H1 (cell line): ENCODE measurements at regions not wholly inside any gene's neighbourhood (a gene's known extent, or its start where the extent isn't known, plus 50 kb on each side); places are given as distances from the start of the nearest gene placed in this dataset.

ENCODE experiments used
- EGR1 ChIP-seq: IDR thresholded peaks from 2 replicates; pipeline ENCODE4 v1.6.1; 2011; ENCODE audit warnings: low read depth, low read length, borderline replicate concordance
- EZH2 ChIP-seq: fragments of 200-600 bp; sonication (generic); IDR thresholded peaks from 2 replicates; pipeline ENCODE4 v1.7.1; 2012; ENCODE audit warnings: low read depth, mild to moderate bottlenecking, moderate library complexity, low read length, inconsistent platforms; ENCODE audit not compliant: severe bottlenecking
- FOSL1 ChIP-seq: IDR thresholded peaks from 2 replicates; pipeline ENCODE4 v1.6.1; 2011; ENCODE audit warnings: mild to moderate bottlenecking, low read depth, low read length, moderate library complexity; ENCODE audit not compliant: insufficient read depth
- HDAC2 ChIP-seq, 2 experiments: fragments of 300-600 bp in 1 of 2; sonication (generic) in 1 of 2; IDR thresholded peaks; 2 replicates each; pipeline ENCODE4 v1.6.1; 2011 to 2012; ENCODE audit warnings: low read depth in 2 of 2, low read length in 2 of 2, mild to moderate bottlenecking in 2 of 2, moderate library complexity in 2 of 2, borderline replicate concordance in 1 of 2, inconsistent platforms in 1 of 2
- JUND ChIP-seq: IDR thresholded peaks from 2 replicates; pipeline ENCODE4 v1.6.1; 2011; ENCODE audit warnings: mild to moderate bottlenecking, improper control_type of control experiment, low read length
- KDM1A ChIP-seq: fragments of 200-600, 300-600 bp; sonication (generic); IDR thresholded peaks from 2 replicates; pipeline ENCODE4 v1.7.1; 2016; ENCODE audit warnings: mild to moderate bottlenecking, low read length, borderline replicate concordance
- MAFK ChIP-seq: IDR thresholded peaks from 2 replicates; pipeline ENCODE4 v1.6.1; 2012; ENCODE audit warnings: low read depth, mild to moderate bottlenecking, improper control_type of control experiment, low read length
- MAX ChIP-seq: IDR thresholded peaks from 2 replicates; pipeline ENCODE4 v1.6.1; 2012; ENCODE audit warnings: inconsistent platforms
- POLR2A ChIP-seq, 2 experiments: IDR thresholded peaks; 1 replicate in 1 of 2; 2 replicates in 1 of 2; pipeline ENCODE4 v1.6.1; 2011; ENCODE audit warnings: low read depth in 2 of 2, low read length in 2 of 2, mild to moderate bottlenecking in 2 of 2; ENCODE audit errors: control extremely low read depth in 1 of 2
- SP1 ChIP-seq: IDR thresholded peaks from 2 replicates; pipeline ENCODE4 v1.6.1; 2011; ENCODE audit warnings: low read depth, low read length
- SP4 ChIP-seq: IDR thresholded peaks from 2 replicates; pipeline ENCODE4 v1.6.1; 2012; ENCODE audit warnings: low read length, inconsistent platforms
- YY1 ChIP-seq: IDR thresholded peaks from 2 replicates; pipeline ENCODE4 v1.6.1; 2011; ENCODE audit warnings: low read depth, mild to moderate bottlenecking, low read length
- TF ChIP-seq, protein P1 (sequence below), 3 experiments: IDR thresholded peaks; 1 replicate in 2 of 3; 2 replicates in 1 of 3; pipeline versions ENCODE4 v1.5.1 to v1.6.1; 2011; ENCODE audit warnings: low read length in 3 of 3, mild to moderate bottlenecking in 3 of 3, inconsistent platforms in 2 of 3, low read depth in 1 of 3, moderate library complexity in 1 of 3; ENCODE audit not compliant: insufficient read depth in 1 of 3; ENCODE audit errors: control extremely low read depth in 1 of 3

- TF ChIP-seq, protein P1, sequence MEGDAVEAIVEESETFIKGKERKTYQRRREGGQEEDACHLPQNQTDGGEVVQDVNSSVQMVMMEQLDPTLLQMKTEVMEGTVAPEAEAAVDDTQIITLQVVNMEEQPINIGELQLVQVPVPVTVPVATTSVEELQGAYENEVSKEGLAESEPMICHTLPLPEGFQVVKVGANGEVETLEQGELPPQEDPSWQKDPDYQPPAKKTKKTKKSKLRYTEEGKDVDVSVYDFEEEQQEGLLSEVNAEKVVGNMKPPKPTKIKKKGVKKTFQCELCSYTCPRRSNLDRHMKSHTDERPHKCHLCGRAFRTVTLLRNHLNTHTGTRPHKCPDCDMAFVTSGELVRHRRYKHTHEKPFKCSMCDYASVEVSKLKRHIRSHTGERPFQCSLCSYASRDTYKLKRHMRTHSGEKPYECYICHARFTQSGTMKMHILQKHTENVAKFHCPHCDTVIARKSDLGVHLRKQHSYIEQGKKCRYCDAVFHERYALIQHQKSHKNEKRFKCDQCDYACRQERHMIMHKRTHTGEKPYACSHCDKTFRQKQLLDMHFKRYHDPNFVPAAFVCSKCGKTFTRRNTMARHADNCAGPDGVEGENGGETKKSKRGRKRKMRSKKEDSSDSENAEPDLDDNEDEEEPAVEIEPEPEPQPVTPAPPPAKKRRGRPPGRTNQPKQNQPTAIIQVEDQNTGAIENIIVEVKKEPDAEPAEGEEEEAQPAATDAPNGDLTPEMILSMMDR (IDR thresholded peaks at IDR 0.05; ENCODE audit: control extremely low read depth in 1 of 3, insufficient read depth in 1 of 3, low read depth in 1 of 3, low read length in 3 of 3) = no peak
- TF ChIP-seq EZH2 = no peak
- no peak for TF ChIP-seq SP4
- no peak for TF ChIP-seq FOSL1
- TF ChIP-seq EGR1 = no peak
- TF ChIP-seq POLR2A (IDR thresholded peaks at IDR 0.05; ENCODE audit: control extremely low read depth in 1 of 2, low read depth in 2 of 2, low read length in 2 of 2) = no peak
- no peak for TF ChIP-seq YY1
- no peak for TF ChIP-seq SP1
- no peak for TF ChIP-seq KDM1A
- no peak for TF ChIP-seq JUND
- no peak for TF ChIP-seq MAX
- TF ChIP-seq HDAC2 (IDR thresholded peaks at IDR 0.05; ENCODE audit: borderline replicate concordance in 1 of 2, low read depth in 2 of 2, low read length in 2 of 2) = no peak
- no peak for TF ChIP-seq MAFK
These were observed 64.0 kb upstream of the PLCXD3 start for GRCh38 chr5:41574391-41574790.
